GM12878 (cell line): ENCODE measurements at regions not wholly inside any gene's neighbourhood (a gene's known extent, or its start where the extent isn't known, plus 50 kb on each side); places are given as distances from the start of the nearest gene placed in this dataset.

Source experiments
- ATAC-seq: fragments of 200-7000 bp; cut with Tn5 transposase; 3 replicates; pipeline ENCODE4 v1.9.1; 2020; ENCODE audit warnings: mild to moderate bottlenecking, moderate library complexity
- BruUV-seq: library from RNA; stranded (reverse); fragments of 400-500 nt; replicated peaks from 2 replicates; lab custom pipeline; 2021; lab: Mats Ljungman, UMichigan
- CTCF ChIA-PET: fragments of 300-600 bp; sonication (Branson Sonifier 250); formaldehyde crosslinking; extraction: SDS; loops from one replicate; lab custom pipeline; 2021; ENCODE audit warnings: inconsistent platforms; lab: Yijun Ruan, JAX
- POLR2A ChIA-PET: fragments of 350-600 bp; formaldehyde crosslinking; extraction: SDS; loops from one replicate; lab custom pipeline; 2021; ENCODE audit warnings: inconsistent platforms; lab: Charles Lee
- RAD21 ChIA-PET: fragments of 300-600 bp; sonication (Branson Sonifier 250); formaldehyde crosslinking; loops from one replicate; lab custom pipeline; 2023; ENCODE audit warnings: antibody characterized with exemption; ENCODE audit not compliant: unreplicated experiment; lab: Charles Lee
- SMC1A ChIA-PET: fragments of 300-600 bp; sonication (Branson Sonifier 250); formaldehyde crosslinking; loops from one replicate; lab custom pipeline; 2023; ENCODE audit not compliant: unreplicated experiment, uncharacterized antibody; lab: Charles Lee
- DNase-seq: peaks from one replicate; pipeline ENCODE4 v3.0.0-alpha.2; 2011; ENCODE audit warnings: low read depth, low spot score
- FAIRE-seq: peaks from 3 replicates; lab custom pipeline; 2011; peaks lifted over from hg19 to GRCh38; lab: Jason Lieb, UNC
- H2AFZ ChIP-seq: 2 replicates; pipeline ENCODE4 v1.6.0; 2011; ENCODE audit warnings: low read depth, low read length, control low read depth; ENCODE audit not compliant: control insufficient read depth
- H3K27ac ChIP-seq: 2 replicates; pipeline ENCODE4 v1.5.1; 2011; ENCODE audit warnings: control low read depth; ENCODE audit not compliant: control insufficient read depth, insufficient read depth
- H3K27me3 ChIP-seq, 2 experiments: replicated peaks in 1 of 2; 2 replicates each; pipeline versions ENCODE4 v1.6.0 to v1.6.1; 2011; ENCODE audit warnings: low read length in 1 of 2; ENCODE audit not compliant: control insufficient read depth in 2 of 2, insufficient read depth in 2 of 2
- H3K36me3 ChIP-seq, 2 experiments: 2 replicates each; pipeline ENCODE4 v1.5.1; 2011; ENCODE audit warnings: low read length in 1 of 2; ENCODE audit not compliant: control insufficient read depth in 2 of 2, insufficient read depth in 2 of 2
- H3K4me1 ChIP-seq: 2 replicates; pipeline ENCODE4 v1.6.1; 2011; ENCODE audit warnings: mild to moderate bottlenecking, low read length, moderate library complexity, mixed read lengths; ENCODE audit not compliant: control insufficient read depth, insufficient read depth
- H3K4me2 ChIP-seq: 2 replicates; pipeline ENCODE4 v1.6.0; 2011; ENCODE audit warnings: control low read depth; ENCODE audit not compliant: control insufficient read depth, insufficient read depth
- H3K4me3 ChIP-seq: fragments of 200-600 bp; sonication (generic); 2 replicates; pipeline ENCODE4 v1.5.1; 2016
- H3K79me2 ChIP-seq: 2 replicates; pipeline ENCODE4 v1.6.0; 2011; ENCODE audit warnings: low read length; ENCODE audit not compliant: control insufficient read depth, insufficient read depth
- H3K9ac ChIP-seq: 2 replicates; pipeline ENCODE4 v1.8.0; 2011; ENCODE audit warnings: low read length, control low read depth, mixed read lengths; ENCODE audit not compliant: control insufficient read depth, insufficient read depth
- H3K9me3 ChIP-seq: replicated peaks from 3 replicates; pipeline ENCODE4 v1.5.1; 2011; ENCODE audit warnings: mild to moderate bottlenecking, low read length; ENCODE audit not compliant: control insufficient read depth, insufficient read depth
- H4K20me1 ChIP-seq: 2 replicates; pipeline ENCODE4 v1.6.0; 2011; ENCODE audit not compliant: control insufficient read depth, insufficient read depth
- BCLAF1 ChIP-seq: fragments of 450-650 bp; IDR thresholded peaks from 2 replicates; pipeline ENCODE4 v1.6.1; 2017; ENCODE audit warnings: antibody characterized with exemption, mild to moderate bottlenecking, moderate library complexity
- FOS ChIP-seq: IDR thresholded peaks from 3 replicates; pipeline ENCODE4 v1.6.1; 2011; ENCODE audit warnings: borderline replicate concordance; ENCODE audit not compliant: insufficient read length; ENCODE audit errors: extremely low read depth
- MYC ChIP-seq: IDR thresholded peaks from 2 replicates; pipeline ENCODE4 v1.6.1; 2011; ENCODE audit warnings: mild to moderate bottlenecking, low read length, moderate library complexity, inconsistent platforms; ENCODE audit not compliant: insufficient read depth, insufficient replicate concordance, insufficient read length, severe bottlenecking
- RCOR1 ChIP-seq: conservative IDR thresholded peaks from 2 replicates; pipeline ENCODE4 v1.6.1; 2012; ENCODE audit warnings: low read depth, low read length, improper control_type of control experiment
- REST ChIP-seq: IDR thresholded peaks from 2 replicates; pipeline ENCODE4 v1.6.1; 2012; ENCODE audit warnings: mild to moderate bottlenecking, low read depth, low read length
- USF2 ChIP-seq: IDR thresholded peaks from 2 replicates; pipeline ENCODE4 v1.6.1; 2011; ENCODE audit warnings: low read depth, low read length, improper control_type of control experiment, borderline replicate concordance
- YY1 ChIP-seq: IDR thresholded peaks from 2 replicates; pipeline ENCODE4 v1.6.1; 2011; ENCODE audit warnings: low read depth, mild to moderate bottlenecking, low read length
- ZNF592 ChIP-seq: fragments of 450-650 bp; IDR thresholded peaks from 2 replicates; pipeline ENCODE4 v1.6.1; 2017; ENCODE audit warnings: mild to moderate bottlenecking, moderate library complexity
- ZNF622 ChIP-seq: fragments of 450-650 bp; IDR thresholded peaks from 2 replicates; pipeline ENCODE4 v1.6.1; 2017; ENCODE audit warnings: mild to moderate bottlenecking, inconsistent platforms
- ZSCAN29 ChIP-seq: fragments of 450-650 bp; IDR thresholded peaks from 2 replicates; pipeline ENCODE4 v1.6.1; 2017; ENCODE audit warnings: mild to moderate bottlenecking, moderate library complexity
- WGBS: methylation state at CpG from one replicate; pipeline ENCODE4 v1.1.6; 2016; ENCODE audit warnings: low lambda C conversion rate; ENCODE audit not compliant: insufficient replicate concordance, insufficient coverage; ENCODE audit errors: missing lambda C conversion rate; 5-methylcytosine and 5-hydroxymethylcytosine counted together
- in situ Hi-C: fragments of 300-500 bp; cut with MboI; formaldehyde crosslinking; loops from 9 replicates; pipeline ENCODE4 v1.14.3; 2018; ENCODE audit warnings: mixed read lengths
- intact Hi-C: fragments of 100-400 bp; cut with micrococcal nuclease; formaldehyde crosslinking; loops from one replicate; pipeline ENCODE4 v1.14.2; 2022; ENCODE audit not compliant: unreplicated experiment

GRCh38 chr16:76634847-76635697 lies 357.9 kb downstream of the CNTNAP4 start:
- no peak overlapping the region for H3K4me3 ChIP-seq
- no peak overlapping the region for H3K27ac ChIP-seq
- no peak for ATAC-seq
- DNase-seq: no peak
- H3K36me3 ChIP-seq: no peaks in the 10 kb centered on the region
- POLR2A ChIA-PET: no interaction called here
- RAD21 ChIA-PET: interaction anchor here (0.9 kb wide), 1 partner anchor 12 kb away, joined by 3 read pairs; no protein-coding TSS in a partner anchor
- H3K27me3 ChIP-seq: no peaks in the 10 kb centered on the region
- H2AFZ ChIP-seq: no peak overlapping the region
- no peaks in the 10 kb centered on the region for H3K79me2 ChIP-seq
- no peaks in the 10 kb centered on the region for H3K4me1 ChIP-seq
- intact Hi-C loops (no loop called here), in situ Hi-C loops (no loop called here)
- H3K9ac ChIP-seq: no peak overlapping the region
- H3K4me2 ChIP-seq: no peak overlapping the region
- SMC1A ChIA-PET: interaction anchor here (0.8 to 1.2 kb wide), 2 partner anchors 12 to 15 kb away, joined by 3 read pairs; no protein-coding TSS in a partner anchor
- CTCF ChIA-PET: interaction anchor here (0.7 kb wide), 1 partner anchor 45 kb away, joined by 3 read pairs; no protein-coding TSS in a partner anchor
- BruUV-seq: no TSS peak
- no peaks in the 10 kb centered on the region; the same call in 2 of the 3 replicates for H3K9me3 ChIP-seq
- no peak for FAIRE-seq
- WGBS: 89% methylated on average over 33 of the region's 36 CpGs
- H4K20me1 ChIP-seq: no peaks in the 10 kb centered on the region
- no peak for TF ChIP-seq REST
- no peak for TF ChIP-seq ZNF622
- no peak for TF ChIP-seq FOS
- TF ChIP-seq RCOR1: no peak
- TF ChIP-seq ZSCAN29: no peak
- TF ChIP-seq ZNF592: no peak
- no peak for TF ChIP-seq YY1
- TF ChIP-seq USF2: no peak
- no peak for TF ChIP-seq MYC
- TF ChIP-seq BCLAF1: no peak
